HFF-Myc (cell line): ENCODE measurements at regions not wholly inside any gene's neighbourhood (a gene's known extent, or its start where the extent isn't known, plus 50 kb on each side); places are given as distances from the start of the nearest gene placed in this dataset.

Source experiments
- DNase-seq: peaks from one replicate; pipeline ENCODE4 v3.0.0-alpha.2; 2011; ENCODE audit warnings: low read depth; ENCODE audit errors: extremely low read depth
- H3K4me3 ChIP-seq: replicated peaks from 2 replicates; pipeline ENCODE4 v1.5.1; 2011; ENCODE audit warnings: low read depth, mild to moderate bottlenecking, control low read depth, low read length
- TF ChIP-seq, protein P1 (sequence below): IDR thresholded peaks from 2 replicates; pipeline ENCODE4 v1.5.1; 2012; ENCODE audit warnings: mild to moderate bottlenecking, low read depth, low read length, control low read depth; ENCODE audit errors: missing control alignments

DNA sequence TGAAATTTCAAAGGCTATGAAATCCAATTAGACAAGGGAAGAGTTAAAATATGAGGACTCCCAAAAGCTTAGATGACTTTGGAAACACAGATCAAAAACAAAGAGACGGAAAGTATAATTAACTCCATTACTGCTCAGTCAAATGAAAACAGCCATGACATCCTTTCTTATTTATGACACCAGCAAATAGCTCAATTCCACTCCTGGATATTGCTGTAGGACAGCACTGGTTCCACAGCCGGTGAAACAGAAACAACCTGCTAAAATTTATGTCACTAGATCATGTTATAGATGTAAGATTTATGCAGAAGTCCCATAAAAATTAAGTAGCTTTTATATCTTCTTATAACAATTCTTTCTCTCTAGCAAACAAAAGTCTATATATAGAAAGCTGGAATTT, 65.6 kb upstream of the RRP15 start:
- TF ChIP-seq, protein P1, sequence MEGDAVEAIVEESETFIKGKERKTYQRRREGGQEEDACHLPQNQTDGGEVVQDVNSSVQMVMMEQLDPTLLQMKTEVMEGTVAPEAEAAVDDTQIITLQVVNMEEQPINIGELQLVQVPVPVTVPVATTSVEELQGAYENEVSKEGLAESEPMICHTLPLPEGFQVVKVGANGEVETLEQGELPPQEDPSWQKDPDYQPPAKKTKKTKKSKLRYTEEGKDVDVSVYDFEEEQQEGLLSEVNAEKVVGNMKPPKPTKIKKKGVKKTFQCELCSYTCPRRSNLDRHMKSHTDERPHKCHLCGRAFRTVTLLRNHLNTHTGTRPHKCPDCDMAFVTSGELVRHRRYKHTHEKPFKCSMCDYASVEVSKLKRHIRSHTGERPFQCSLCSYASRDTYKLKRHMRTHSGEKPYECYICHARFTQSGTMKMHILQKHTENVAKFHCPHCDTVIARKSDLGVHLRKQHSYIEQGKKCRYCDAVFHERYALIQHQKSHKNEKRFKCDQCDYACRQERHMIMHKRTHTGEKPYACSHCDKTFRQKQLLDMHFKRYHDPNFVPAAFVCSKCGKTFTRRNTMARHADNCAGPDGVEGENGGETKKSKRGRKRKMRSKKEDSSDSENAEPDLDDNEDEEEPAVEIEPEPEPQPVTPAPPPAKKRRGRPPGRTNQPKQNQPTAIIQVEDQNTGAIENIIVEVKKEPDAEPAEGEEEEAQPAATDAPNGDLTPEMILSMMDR, result no peak
- H3K4me3 ChIP-seq, result no peak overlapping the region
- no peak for DNase-seq

DNA sequence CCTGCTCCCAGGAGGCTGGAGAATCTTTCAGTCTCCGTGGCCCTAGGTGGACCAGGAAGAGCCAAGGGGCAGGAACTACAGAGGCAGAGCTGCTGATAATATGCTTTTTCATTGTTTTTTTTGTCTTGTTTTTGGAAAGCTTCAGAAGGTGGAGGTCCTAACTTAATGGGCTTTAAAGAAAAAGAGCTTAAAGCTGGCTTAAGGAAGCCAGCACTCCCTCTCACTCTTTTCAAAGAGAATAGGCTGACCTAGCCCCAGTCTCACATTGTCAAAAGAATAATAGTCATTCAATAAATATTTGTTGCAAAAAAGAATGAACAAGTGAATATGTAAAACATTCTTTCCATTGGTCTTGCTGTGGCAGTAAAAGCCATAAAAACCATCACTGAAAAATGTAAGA, 61.0 kb upstream of the RRP15 start:
- DNase-seq, result no peak
- no peak overlapping the region for H3K4me3 ChIP-seq
- TF ChIP-seq, protein P1, result no peak

DNA sequence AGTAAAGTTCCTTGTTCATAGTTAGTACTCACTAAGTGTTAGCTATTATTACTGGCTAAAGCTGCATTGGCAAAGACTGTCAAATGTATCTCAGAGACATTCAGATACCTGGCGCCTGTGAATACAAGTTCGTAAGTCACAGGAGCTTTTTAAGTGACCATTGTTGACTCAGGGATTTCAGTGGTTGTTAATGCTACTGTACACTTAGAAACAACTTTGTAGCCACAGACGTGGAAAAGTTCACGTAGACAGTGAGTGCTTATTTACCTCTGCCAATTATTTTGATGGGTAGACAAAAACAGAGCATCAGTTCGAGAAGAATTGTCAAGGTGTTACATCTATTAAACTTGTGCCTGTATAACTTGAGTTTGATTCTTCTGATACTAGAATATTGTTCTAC, 59.1 kb upstream of the RRP15 start:
- no peak for DNase-seq
- TF ChIP-seq, protein P1, result no peak
- no peak overlapping the region for H3K4me3 ChIP-seq
